ENCODE measurements at regions not wholly inside any gene's neighbourhood (a gene's known extent, or its start where the extent isn't known, plus 50 kb on each side); places are given as distances from the start of the nearest gene placed in this dataset.

DNA sequence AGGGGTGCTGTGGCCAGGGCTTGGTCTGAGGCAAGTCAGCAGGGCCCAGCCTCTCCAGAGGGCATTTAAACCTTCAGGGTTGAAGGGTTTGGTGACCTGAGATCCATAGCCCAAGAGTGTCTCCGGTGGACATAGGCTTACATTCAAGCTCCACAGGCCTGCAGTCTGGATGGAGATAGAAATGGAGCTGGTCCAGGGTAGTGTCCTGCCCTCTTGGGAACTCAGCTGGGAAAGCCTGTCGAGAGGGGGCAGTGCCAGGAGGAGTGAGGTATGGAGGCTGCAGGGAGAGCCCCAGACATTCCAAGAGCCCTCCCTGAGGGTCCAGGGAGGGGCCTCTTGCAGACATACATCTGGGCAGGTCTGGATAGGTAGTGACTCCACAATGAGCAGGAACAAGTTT, 177.0 kb upstream of the MVB12B start:
- Histone ChIP-seq H3K9ac (ENCODE audit: low read length) (no peak overlapping the region), H3K4me1 (ENCODE audit: control insufficient read depth in 2 of 2, insufficient read depth in 2 of 2, low read length in 2 of 2) (peaks cover 0 to 7% of the 10 kb centered on the region in 2 donors), H3K9me3 (ENCODE audit: control extremely low read depth in 1 of 3, control insufficient read depth in 2 of 3, insufficient read depth in 1 of 3, low read length in 2 of 3) (peaks cover 0 to 2% (median 0%) of the 10 kb centered on the region in 3 donors), H4K20me1 (ENCODE audit: control insufficient read depth, insufficient read depth, low read length, poor library complexity, severe bottlenecking) (no peaks in the 10 kb centered on the region), H3K36me3 (replicated peaks in 1 of 2; ENCODE audit: control extremely low read depth in 1 of 2, control insufficient read depth in 1 of 2, extremely low read depth in 1 of 2, insufficient read depth in 2 of 2, low read length in 1 of 2) (no peaks in the 10 kb centered on the region), H3K27me3 (replicated peaks in 1 of 4; ENCODE audit: control extremely low read depth in 1 of 4, control insufficient read depth in 3 of 4, insufficient read depth in 4 of 4, low read length in 3 of 4) (peaks cover 0 to 14% (median 7%) of the 10 kb centered on the region in 4 experiments), H3K4me3 (ENCODE audit: control extremely low read depth in 1 of 5, extremely low read depth in 1 of 5, insufficient read depth in 1 of 5, low read depth in 2 of 5, low read length in 4 of 5) (no peak overlapping the region), H3K4me2 (replicated peaks; ENCODE audit: low read depth, low read length, poor library complexity, severe bottlenecking) (no peak overlapping the region), H2AFZ (ENCODE audit: insufficient read depth, low read depth, low read length, poor library complexity, severe bottlenecking) (no peak overlapping the region), H3K79me2 (ENCODE audit: control insufficient read depth, insufficient read depth, low read length) (no peaks in the 10 kb centered on the region), H3K27ac (ENCODE audit: low read length in 2 of 2) (no peak overlapping the region)
- no peak for TF ChIP-seq EZH2 (IDR thresholded peaks at IDR 0.05; ENCODE audit: borderline replicate concordance, insufficient read depth, low read depth, low read length, poor library complexity, severe bottlenecking)
- TF ChIP-seq, protein P1, sequence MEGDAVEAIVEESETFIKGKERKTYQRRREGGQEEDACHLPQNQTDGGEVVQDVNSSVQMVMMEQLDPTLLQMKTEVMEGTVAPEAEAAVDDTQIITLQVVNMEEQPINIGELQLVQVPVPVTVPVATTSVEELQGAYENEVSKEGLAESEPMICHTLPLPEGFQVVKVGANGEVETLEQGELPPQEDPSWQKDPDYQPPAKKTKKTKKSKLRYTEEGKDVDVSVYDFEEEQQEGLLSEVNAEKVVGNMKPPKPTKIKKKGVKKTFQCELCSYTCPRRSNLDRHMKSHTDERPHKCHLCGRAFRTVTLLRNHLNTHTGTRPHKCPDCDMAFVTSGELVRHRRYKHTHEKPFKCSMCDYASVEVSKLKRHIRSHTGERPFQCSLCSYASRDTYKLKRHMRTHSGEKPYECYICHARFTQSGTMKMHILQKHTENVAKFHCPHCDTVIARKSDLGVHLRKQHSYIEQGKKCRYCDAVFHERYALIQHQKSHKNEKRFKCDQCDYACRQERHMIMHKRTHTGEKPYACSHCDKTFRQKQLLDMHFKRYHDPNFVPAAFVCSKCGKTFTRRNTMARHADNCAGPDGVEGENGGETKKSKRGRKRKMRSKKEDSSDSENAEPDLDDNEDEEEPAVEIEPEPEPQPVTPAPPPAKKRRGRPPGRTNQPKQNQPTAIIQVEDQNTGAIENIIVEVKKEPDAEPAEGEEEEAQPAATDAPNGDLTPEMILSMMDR (IDR thresholded peaks at IDR 0.05): no peak
- peaks cover 10% of the 10 kb centered on the region for H3K4me1 Mint-ChIP-seq
- intact Hi-C loops (cut with micrococcal nuclease): no loop called here
- H3K27ac Mint-ChIP-seq: no peak overlapping the region
- ChIA-PET CTCF (no interaction called here), POLR2A (no interaction called here)
- H3K4me3 Mint-ChIP-seq: no peak overlapping the region
- no peak for ATAC-seq (ENCODE audit: low read depth)
- no peak for DNase-seq
- WGBS (ENCODE audit: insufficient coverage): 93% methylated on average over 2 of the region's 2 CpGs
- no peaks in the 10 kb centered on the region for H3K9me3 Mint-ChIP-seq (ENCODE audit: insufficient read depth)
- peaks cover 22% of the 10 kb centered on the region for H3K27me3 Mint-ChIP-seq

GRCh38 chr9:126150411-126151030, 176.1 kb upstream of the MVB12B start:
- Histone ChIP-seq H3K9ac (ENCODE audit: low read length) (no peak overlapping the region), H3K79me2 (ENCODE audit: control insufficient read depth, insufficient read depth, low read length) (no peaks in the 10 kb centered on the region), H3K9me3 (ENCODE audit: control extremely low read depth in 1 of 3, control insufficient read depth in 2 of 3, insufficient read depth in 1 of 3, low read length in 2 of 3) (peaks cover 0 to 2% (median 0%) of the 10 kb centered on the region in 3 donors), H3K27me3 (replicated peaks in 1 of 4; ENCODE audit: control extremely low read depth in 1 of 4, control insufficient read depth in 3 of 4, insufficient read depth in 4 of 4, low read length in 3 of 4) (peaks cover 0 to 14% (median 4%) of the 10 kb centered on the region in 4 experiments), H3K4me1 (ENCODE audit: control insufficient read depth in 2 of 2, insufficient read depth in 2 of 2, low read length in 2 of 2) (peaks cover 0 to 7% of the 10 kb centered on the region in 2 donors), H3K4me2 (replicated peaks; ENCODE audit: low read depth, low read length, poor library complexity, severe bottlenecking) (no peak overlapping the region), H3K4me3 (ENCODE audit: control extremely low read depth in 1 of 5, extremely low read depth in 1 of 5, insufficient read depth in 1 of 5, low read depth in 2 of 5, low read length in 4 of 5) (no peak overlapping the region), H4K20me1 (ENCODE audit: control insufficient read depth, insufficient read depth, low read length, poor library complexity, severe bottlenecking) (no peaks in the 10 kb centered on the region), H2AFZ (ENCODE audit: insufficient read depth, low read depth, low read length, poor library complexity, severe bottlenecking) (no peak overlapping the region), H3K27ac (ENCODE audit: low read length in 2 of 2) (no peak overlapping the region), H3K36me3 (replicated peaks in 1 of 2; ENCODE audit: control extremely low read depth in 1 of 2, control insufficient read depth in 1 of 2, extremely low read depth in 1 of 2, insufficient read depth in 2 of 2, low read length in 1 of 2) (no peaks in the 10 kb centered on the region)
- no peak overlapping the region for H3K4me3 Mint-ChIP-seq
- ChIA-PET CTCF (no interaction called here), POLR2A (no interaction called here)
- TF ChIP-seq, protein P1 (IDR thresholded peaks at IDR 0.05): no peak
- TF ChIP-seq EZH2 (IDR thresholded peaks at IDR 0.05; ENCODE audit: borderline replicate concordance, insufficient read depth, low read depth, low read length, poor library complexity, severe bottlenecking): no peak
- H3K9me3 Mint-ChIP-seq (ENCODE audit: insufficient read depth): no peaks in the 10 kb centered on the region
- H3K27me3 Mint-ChIP-seq: peaks cover 15% of the 10 kb centered on the region
- intact Hi-C loops (cut with micrococcal nuclease): no loop called here
- WGBS (ENCODE audit: insufficient coverage): 94% methylated on average over 3 of the region's 6 CpGs
- H3K27ac Mint-ChIP-seq: no peak overlapping the region
- ATAC-seq (ENCODE audit: low read depth) (no peak), DNase-seq (no peak)
- peaks cover 10% of the 10 kb centered on the region for H3K4me1 Mint-ChIP-seq
